ENCODE measurements at regions not wholly inside any gene's neighbourhood (a gene's known extent, or its start where the extent isn't known, plus 50 kb on each side); places are given as distances from the start of the nearest gene placed in this dataset.
A peak's percentile ranks its signal among the peaks of the same experiment; 100 is the strongest.

- H3K27ac ChIP-seq (ENCODE audit: low read depth, low read length), result no peak overlapping the region
- H3K9me3 ChIP-seq (ENCODE audit: control insufficient read depth in 5 of 5, low read length in 5 of 5), result no peaks in the 10 kb centered on the region
- no peak overlapping the region for H3K4me3 ChIP-seq (ENCODE audit: low read depth in 1 of 5, low read length in 5 of 5)
- no peak overlapping the region for H3K9ac ChIP-seq (ENCODE audit: low read length in 5 of 5)
- no peaks in the 10 kb centered on the region for H3K36me3 ChIP-seq (ENCODE audit: control insufficient read depth in 5 of 5, insufficient read depth in 5 of 5, low read length in 5 of 5)
- H3K27me3 ChIP-seq (ENCODE audit: control insufficient read depth in 5 of 5, insufficient read depth in 4 of 5, low read length in 5 of 5), result peaks cover 0 to 21% (median 8%) of the 10 kb centered on the region in 5 donors
- H3K4me1 ChIP-seq (ENCODE audit: control insufficient read depth in 5 of 5, insufficient read depth in 5 of 5, low read length in 5 of 5), result peaks cover 0 to 53% (median 0%) of the 10 kb centered on the region in 5 donors
Observed at GRCh38 chr2:158743879-158744278, 51.2 kb upstream of the DAPL1 start.

- H3K27me3 ChIP-seq (ENCODE audit: control insufficient read depth in 5 of 5, insufficient read depth in 4 of 5, low read length in 5 of 5), result peaks cover 0 to 21% (median 8%) of the 10 kb centered on the region in 5 donors
- no peaks in the 10 kb centered on the region for H3K9me3 ChIP-seq (ENCODE audit: control insufficient read depth in 5 of 5, low read length in 5 of 5)
- H3K4me3 ChIP-seq (ENCODE audit: low read depth in 1 of 5, low read length in 5 of 5), result no peak overlapping the region
- H3K27ac ChIP-seq (ENCODE audit: low read depth, low read length), result peak overlapping the region; percentile 37
- no peak overlapping the region for H3K9ac ChIP-seq (ENCODE audit: low read length in 5 of 5)
- H3K4me1 ChIP-seq (ENCODE audit: control insufficient read depth in 5 of 5, insufficient read depth in 5 of 5, low read length in 5 of 5), result peaks cover 0 to 50% (median 0%) of the 10 kb centered on the region in 5 donors
- H3K36me3 ChIP-seq (ENCODE audit: control insufficient read depth in 5 of 5, insufficient read depth in 5 of 5, low read length in 5 of 5), result no peaks in the 10 kb centered on the region
Observed at GRCh38 chr2:158745067-158745865, 49.9 kb upstream of the DAPL1 start.
